Psoas muscle (tissue), 7 donors: ENCODE measurements at regions not wholly inside any gene's neighbourhood (a gene's known extent, or its start where the extent isn't known, plus 50 kb on each side); places are given as distances from the start of the nearest gene placed in this dataset.

Experiments
- ATAC-seq, 4 donors: fragments of 200-7000 bp; cut with Tn5 transposase; one replicate each; pipeline ENCODE4 v1.9.1; 2020; ENCODE audit warnings: moderate library complexity in 3 of 4, mild to moderate bottlenecking in 2 of 4
- DNase-seq, 2 donors: peaks; one replicate each; pipeline ENCODE4 v3.0.0-alpha.2; 2020
- H3K27ac ChIP-seq: fragments of 200-600 bp; one replicate; pipeline ENCODE4 v1.8.0; 2022
- H3K27me3 ChIP-seq, 3 donors: fragments of 200-600 bp in 1 of 3; one replicate each; pipeline versions ENCODE4 v1.6.1 to v1.8.0; 2013 to 2022; ENCODE audit warnings: low read length in 2 of 3, mild to moderate bottlenecking in 2 of 3, moderate library complexity in 1 of 3; ENCODE audit not compliant: insufficient read depth in 3 of 3
- H3K36me3 ChIP-seq, 2 donors: fragments of 200-600 bp in 1 of 2; one replicate each; pipeline versions ENCODE4 v1.6.1 to v1.8.0; 2013 to 2022; ENCODE audit warnings: low read depth in 1 of 2, mild to moderate bottlenecking in 1 of 2, moderate library complexity in 1 of 2; ENCODE audit not compliant: insufficient read depth in 1 of 2
- H3K4me1 ChIP-seq: fragments of 200-600 bp; one replicate; pipeline ENCODE4 v1.8.0; 2022
- H3K4me3 ChIP-seq: fragments of 200-600 bp; one replicate; pipeline ENCODE4 v1.8.0; 2022; ENCODE audit warnings: mild to moderate bottlenecking
- H3K9me3 ChIP-seq: fragments of 200-600 bp; one replicate; pipeline ENCODE4 v1.8.0; 2022
- WGBS, 3 donors: extraction: QIAGEN DNeasy Blood & Tissue Kit; methylation state at CpG; one replicate each; pipeline versions ENCODE4 v1.1.6 to v1.1.7; 2013; 5-methylcytosine and 5-hydroxymethylcytosine counted together
- intact Hi-C, 2 donors: fragments of 100-400 bp; cut with DNase I; formaldehyde crosslinking; loops; one replicate each; pipeline versions ENCODE4 v1.11.0 to v1.14.2; 2022
- TF ChIP-seq, protein P1 (sequence below): fragments of 200-600 bp; IDR thresholded peaks from one replicate; pipeline ENCODE4 v1.8.0; 2022; ENCODE audit warnings: antibody characterized with exemption
- donor health status: healthy with polysubstance abuse.
- donor health status: DM: no; HTN: no; CAD: no; lungs with moderate emphysema.
- donor health status: Bipolar disorder and iron deficiency.
- donor health status: healthy.
- donor health status: DM: yes; HTN: yes; CAD: no.
- donor health status: DM: no; HTN: no; CAD: no.
- donor health status: DM: yes; HTN: yes; CAD: no.

DNA sequence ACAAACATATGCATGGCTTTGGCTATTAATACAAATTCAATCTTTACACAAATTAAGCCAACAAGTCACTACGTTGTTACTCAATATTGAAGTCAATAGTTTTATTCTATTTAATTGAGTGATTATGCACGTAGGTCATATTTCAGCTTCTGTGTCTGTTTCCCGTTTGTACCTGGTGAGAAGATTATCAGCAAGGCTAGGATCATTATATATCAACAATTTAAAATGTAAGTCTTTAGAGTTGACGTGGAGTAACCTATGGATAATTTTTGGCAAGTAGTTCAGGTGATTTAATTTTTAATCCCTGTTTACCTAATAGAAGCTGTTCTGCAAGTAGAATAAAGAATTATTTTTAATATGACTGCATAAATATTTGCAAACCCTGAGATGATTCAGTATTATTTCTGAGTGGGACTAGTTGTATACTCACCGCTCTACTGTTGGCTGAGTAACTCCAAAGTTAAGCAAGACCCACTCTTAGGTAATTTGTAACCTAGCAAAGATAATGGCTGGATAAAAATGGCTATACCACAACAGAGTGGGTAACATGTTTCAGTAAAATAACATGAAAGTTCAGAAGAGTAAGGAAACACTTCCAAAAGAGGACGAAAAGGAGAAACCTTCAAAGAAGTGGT lies 161.0 kb downstream of the HGF start:
- TF ChIP-seq, protein P1, sequence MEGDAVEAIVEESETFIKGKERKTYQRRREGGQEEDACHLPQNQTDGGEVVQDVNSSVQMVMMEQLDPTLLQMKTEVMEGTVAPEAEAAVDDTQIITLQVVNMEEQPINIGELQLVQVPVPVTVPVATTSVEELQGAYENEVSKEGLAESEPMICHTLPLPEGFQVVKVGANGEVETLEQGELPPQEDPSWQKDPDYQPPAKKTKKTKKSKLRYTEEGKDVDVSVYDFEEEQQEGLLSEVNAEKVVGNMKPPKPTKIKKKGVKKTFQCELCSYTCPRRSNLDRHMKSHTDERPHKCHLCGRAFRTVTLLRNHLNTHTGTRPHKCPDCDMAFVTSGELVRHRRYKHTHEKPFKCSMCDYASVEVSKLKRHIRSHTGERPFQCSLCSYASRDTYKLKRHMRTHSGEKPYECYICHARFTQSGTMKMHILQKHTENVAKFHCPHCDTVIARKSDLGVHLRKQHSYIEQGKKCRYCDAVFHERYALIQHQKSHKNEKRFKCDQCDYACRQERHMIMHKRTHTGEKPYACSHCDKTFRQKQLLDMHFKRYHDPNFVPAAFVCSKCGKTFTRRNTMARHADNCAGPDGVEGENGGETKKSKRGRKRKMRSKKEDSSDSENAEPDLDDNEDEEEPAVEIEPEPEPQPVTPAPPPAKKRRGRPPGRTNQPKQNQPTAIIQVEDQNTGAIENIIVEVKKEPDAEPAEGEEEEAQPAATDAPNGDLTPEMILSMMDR = no peak
- WGBS, 3 donors = 79 to 85% (median 81%) methylated on average over 6 of the region's 6 CpGs

GRCh38 chr7:81607987-81608386 lies 161.9 kb downstream of the HGF start:
- no peaks in the 10 kb centered on the region for H3K36me3 ChIP-seq
- DNase-seq = no peak
- H3K4me3 ChIP-seq = no peak overlapping the region
- no peak for ATAC-seq
- H3K27ac ChIP-seq = no peak overlapping the region
- H3K4me1 ChIP-seq = no peaks in the 10 kb centered on the region
- TF ChIP-seq, protein P1 = no peak
- no peaks in the 10 kb centered on the region for H3K27me3 ChIP-seq
- intact Hi-C loops = no loop called here
- H3K9me3 ChIP-seq = no peaks in the 10 kb centered on the region

More for the DNA sequence above, 161.0 kb downstream of the HGF start:
- Histone ChIP-seq H3K27ac (no peak overlapping the region), H3K4me1 (no peaks in the 10 kb centered on the region), H3K9me3 (no peaks in the 10 kb centered on the region), H3K4me3 (no peak overlapping the region), H3K27me3 (no peaks in the 10 kb centered on the region), H3K36me3 (no peaks in the 10 kb centered on the region)
- DNase-seq (no peak), ATAC-seq (no peak)
- intact Hi-C loops = no loop called here

- WGBS, 3 donors = 81 to 88% (median 85%) methylated on average over 3 of the region's 3 CpGs
- intact Hi-C loops = no loop called here
- ATAC-seq = no peak
These were observed 163.6 kb downstream of the HGF start for GRCh38 chr7:81606078-81606863.

GRCh38 chr7:81605493-81605892 lies 164.4 kb downstream of the HGF start:
- 95 to 97% (median 95%) methylated on average over 4 of the region's 4 CpGs for WGBS, 3 donors

More at GRCh38 chr7:81606078-81606863, 163.6 kb downstream of the HGF start:
- Histone ChIP-seq H3K27ac (no peak overlapping the region), H3K4me3 (no peak overlapping the region), H3K36me3 (no peaks in the 10 kb centered on the region), H3K4me1 (no peaks in the 10 kb centered on the region), H3K9me3 (no peaks in the 10 kb centered on the region), H3K27me3 (no peaks in the 10 kb centered on the region)
- no peak for DNase-seq
- TF ChIP-seq, protein P1 = no peak

More at GRCh38 chr7:81605493-81605892, 164.4 kb downstream of the HGF start:
- DNase-seq (no peak), ATAC-seq (no peak)
- Histone ChIP-seq H3K4me3 (no peak overlapping the region), H3K36me3 (no peaks in the 10 kb centered on the region), H3K9me3 (no peaks in the 10 kb centered on the region), H3K27ac (no peak overlapping the region), H3K27me3 (no peaks in the 10 kb centered on the region), H3K4me1 (no peaks in the 10 kb centered on the region)
- TF ChIP-seq, protein P1 = no peak
- intact Hi-C loops = no loop called here
